GM13977 (cell line): ENCODE measurements at regions not wholly inside any gene's neighbourhood (a gene's known extent, or its start where the extent isn't known, plus 50 kb on each side); places are given as distances from the start of the nearest gene placed in this dataset.

ENCODE experiments used
- DNase-seq: peaks from one replicate; pipeline ENCODE4 v3.0.0; 2012; ENCODE audit warnings: low spot score
- in situ Hi-C: fragments of 300-500 bp; cut with MboI; formaldehyde crosslinking; loops from one replicate; pipeline ENCODE4 v1.12.0; 2022; ENCODE audit warnings: low sequenced_read_pairs, low pct_unique_long_range_greater_than_20kb, mixed read lengths, inconsistent platforms; ENCODE audit not compliant: unreplicated experiment
- TF ChIP-seq, protein P1 (sequence below): IDR thresholded peaks from 2 replicates; pipeline ENCODE4 v1.5.1; 2012; ENCODE audit warnings: mild to moderate bottlenecking, control low read depth; ENCODE audit not compliant: insufficient read depth; ENCODE audit errors: extremely low read depth, missing control alignments

DNA sequence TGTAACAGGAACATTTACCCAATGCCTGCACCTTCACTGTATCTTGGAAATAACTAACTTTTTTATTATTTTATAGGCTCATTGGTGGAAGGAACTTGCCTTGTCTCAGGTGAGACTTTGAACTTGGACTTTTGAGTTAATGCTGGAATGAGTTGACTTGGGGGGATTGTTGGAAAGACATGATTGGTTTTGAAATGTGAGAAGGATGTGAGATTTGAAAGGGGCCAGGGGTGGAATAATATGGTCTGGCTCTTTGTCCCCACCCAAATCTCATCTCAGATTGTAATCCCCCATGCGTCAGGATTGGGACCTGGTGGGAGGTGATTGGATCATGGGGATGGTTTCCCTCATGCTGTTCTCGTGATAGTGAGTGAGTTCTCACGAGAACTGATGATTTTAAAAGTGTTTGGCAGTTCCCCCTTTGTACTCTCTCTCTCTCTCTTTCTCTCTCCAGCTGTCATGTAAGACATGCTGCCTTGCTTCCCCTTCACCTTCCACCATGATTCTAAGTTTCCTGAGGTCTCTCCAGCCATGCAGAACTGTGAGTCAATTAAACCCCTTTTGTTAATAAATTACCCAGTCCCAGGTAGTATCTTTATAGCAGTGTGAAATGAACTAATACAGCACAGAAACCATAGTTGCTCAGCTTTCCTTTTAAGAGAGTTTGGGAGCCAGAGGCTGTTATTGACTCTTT, 244.1 kb downstream of the BTG1 start:
- DNase-seq = no peak
- in situ Hi-C loops = no loop called here
- TF ChIP-seq, protein P1, sequence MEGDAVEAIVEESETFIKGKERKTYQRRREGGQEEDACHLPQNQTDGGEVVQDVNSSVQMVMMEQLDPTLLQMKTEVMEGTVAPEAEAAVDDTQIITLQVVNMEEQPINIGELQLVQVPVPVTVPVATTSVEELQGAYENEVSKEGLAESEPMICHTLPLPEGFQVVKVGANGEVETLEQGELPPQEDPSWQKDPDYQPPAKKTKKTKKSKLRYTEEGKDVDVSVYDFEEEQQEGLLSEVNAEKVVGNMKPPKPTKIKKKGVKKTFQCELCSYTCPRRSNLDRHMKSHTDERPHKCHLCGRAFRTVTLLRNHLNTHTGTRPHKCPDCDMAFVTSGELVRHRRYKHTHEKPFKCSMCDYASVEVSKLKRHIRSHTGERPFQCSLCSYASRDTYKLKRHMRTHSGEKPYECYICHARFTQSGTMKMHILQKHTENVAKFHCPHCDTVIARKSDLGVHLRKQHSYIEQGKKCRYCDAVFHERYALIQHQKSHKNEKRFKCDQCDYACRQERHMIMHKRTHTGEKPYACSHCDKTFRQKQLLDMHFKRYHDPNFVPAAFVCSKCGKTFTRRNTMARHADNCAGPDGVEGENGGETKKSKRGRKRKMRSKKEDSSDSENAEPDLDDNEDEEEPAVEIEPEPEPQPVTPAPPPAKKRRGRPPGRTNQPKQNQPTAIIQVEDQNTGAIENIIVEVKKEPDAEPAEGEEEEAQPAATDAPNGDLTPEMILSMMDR = no peak

DNA sequence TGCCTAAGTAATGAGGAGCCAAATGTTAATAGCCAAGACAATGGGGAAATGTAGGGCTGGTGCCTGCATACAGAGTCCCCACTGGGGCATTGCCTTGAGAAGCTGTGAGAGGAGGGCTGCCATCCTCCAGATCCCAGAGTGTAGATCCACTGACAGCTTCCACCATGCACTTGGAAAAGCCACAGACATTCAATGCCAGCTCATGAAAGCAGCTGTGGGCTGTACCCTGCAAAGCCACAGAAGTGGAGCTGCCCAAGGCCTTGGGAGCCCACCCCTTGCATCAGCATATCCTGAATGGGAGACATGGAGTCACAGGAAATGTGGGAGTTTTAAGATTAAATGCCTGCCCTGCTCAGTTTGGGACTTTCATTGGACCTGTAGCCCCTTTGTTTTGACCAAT, 244.7 kb downstream of the BTG1 start:
- in situ Hi-C loops = no loop called here
- TF ChIP-seq, protein P1 = no peak
- DNase-seq = no peak

DNA sequence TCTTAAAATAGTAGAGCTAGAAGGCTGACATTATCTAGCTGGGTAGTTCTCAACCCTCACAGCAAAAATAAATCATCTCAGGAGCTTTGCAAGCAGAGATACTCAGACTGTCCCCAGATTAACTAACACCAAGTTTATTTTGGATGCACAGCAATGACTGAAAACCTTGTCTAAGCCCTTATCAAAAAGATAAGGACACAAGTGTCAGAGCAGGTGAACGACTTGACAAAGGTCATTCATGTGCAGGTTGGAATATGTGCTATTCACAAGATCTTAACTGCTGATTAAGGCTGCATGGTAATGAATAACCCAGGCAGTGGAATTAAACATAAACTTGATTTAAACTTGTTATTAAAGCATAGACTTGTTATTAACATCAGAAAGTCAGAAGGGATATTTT, 246.6 kb downstream of the BTG1 start:
- DNase-seq = no peak
- in situ Hi-C loops = no loop called here
- TF ChIP-seq, protein P1 = no peak

DNA sequence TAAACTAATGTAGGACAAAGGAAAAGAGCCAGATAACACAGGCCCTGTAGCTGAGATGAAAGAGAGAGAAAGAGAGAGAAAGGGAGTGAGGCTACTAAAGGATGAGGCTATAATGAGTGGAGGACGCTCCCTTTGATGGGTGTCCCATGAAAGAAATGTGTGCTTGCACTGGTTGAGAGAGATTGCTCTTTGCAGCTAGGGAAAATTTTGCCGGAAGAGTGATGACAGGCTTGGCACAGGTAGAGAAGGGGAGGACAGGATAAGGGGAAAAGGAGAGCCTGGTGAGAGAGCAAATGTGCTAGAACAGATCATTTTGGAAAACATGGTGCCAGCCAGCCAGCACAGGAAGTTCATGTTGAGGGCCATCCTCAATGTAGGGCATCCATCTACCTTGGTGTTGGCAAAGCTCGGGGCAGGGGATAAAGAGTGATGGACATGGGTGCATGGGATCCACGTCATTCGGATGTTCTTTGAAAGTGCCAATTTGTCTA, 248.6 kb downstream of the BTG1 start:
- in situ Hi-C loops = no loop called here
- no peak for DNase-seq
- TF ChIP-seq, protein P1 = no peak

DNA sequence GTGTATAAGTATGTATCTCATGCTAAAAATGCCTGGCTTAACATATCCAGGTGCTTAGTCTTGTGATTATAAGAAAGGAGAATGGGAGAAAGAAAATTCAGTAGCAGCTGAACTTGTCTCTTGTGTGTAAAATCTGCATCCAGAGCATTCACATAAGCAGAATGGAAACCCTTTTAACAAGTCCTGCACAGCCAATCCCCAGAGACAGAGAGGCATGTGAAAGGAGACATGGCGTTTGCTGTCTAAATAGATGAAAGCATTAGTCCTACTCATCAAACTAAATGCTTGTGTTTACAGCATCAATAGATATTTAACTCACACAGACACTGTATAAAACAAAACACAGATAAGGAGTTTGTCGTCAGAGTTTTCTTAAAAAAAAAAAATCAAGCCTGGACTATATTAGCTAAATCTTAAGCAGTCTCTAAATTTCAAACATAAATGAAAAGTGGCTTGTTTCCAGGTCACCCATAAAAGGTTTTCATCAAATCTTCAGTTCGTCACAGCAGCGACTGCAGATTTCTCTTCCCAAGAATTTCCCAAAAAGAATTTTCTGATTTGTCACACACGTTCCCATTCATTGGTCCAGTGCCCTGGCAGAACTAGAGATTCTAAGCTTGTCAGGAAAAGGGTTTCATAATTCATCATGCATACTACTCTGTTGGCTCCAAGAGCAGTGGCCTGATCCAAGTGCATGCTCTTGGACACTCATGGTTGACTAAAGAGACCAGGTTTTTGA, 249.2 kb downstream of the BTG1 start:
- no peak for DNase-seq
- in situ Hi-C loops = no loop called here
- TF ChIP-seq, protein P1 = no peak

DNA sequence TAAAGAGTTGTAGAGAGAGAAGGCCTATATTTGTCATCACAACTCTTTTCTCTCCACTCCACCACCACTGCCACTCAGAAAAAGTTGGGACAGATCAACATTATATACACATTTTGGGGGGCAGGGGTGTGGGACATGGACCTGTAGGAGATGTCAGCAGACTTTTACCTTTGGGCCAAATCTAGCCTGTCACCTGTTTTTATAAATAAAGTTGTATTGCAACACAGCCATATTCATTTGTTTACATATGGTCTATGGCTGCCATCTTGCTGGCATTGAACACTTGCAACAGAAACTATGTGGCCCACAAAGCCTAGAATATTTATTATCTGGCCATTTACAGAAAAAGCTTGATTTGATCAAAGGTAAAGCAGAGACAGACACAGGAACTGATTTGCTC, 250.7 kb downstream of the BTG1 start:
- TF ChIP-seq, protein P1 = no peak
- in situ Hi-C loops = no loop called here
- DNase-seq = no peak
